ENCODE measurements at regions not wholly inside any gene's neighbourhood (a gene's known extent, or its start where the extent isn't known, plus 50 kb on each side); places are given as distances from the start of the nearest gene placed in this dataset.

DNA sequence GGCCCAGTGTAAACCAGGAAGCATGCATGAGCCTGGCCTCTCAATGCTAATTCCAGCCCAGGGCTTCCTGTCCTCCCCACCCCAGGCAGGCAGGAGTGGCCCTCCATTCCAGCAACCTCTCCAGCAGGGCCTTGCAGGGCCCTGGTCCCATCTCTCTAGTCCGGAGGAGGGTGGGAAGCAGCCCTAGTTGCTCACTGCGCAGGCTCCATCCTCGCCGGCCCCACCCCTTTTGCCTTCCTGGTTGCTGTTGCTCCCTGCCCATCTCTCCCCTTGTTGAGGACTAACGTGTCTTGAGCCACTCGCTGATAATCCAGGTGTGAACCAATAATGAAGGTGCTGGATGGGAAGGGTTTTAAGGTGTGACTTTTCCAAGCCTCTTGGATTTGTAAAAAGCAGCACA lies 161.2 kb upstream of the BCOR start:
- H3K9me3 Mint-ChIP-seq: no peaks in the 10 kb centered on the region
- no peak for DNase-seq (ENCODE audit: extremely low spot score, unreplicated experiment)
- H3K4me1 Mint-ChIP-seq (ENCODE audit: unreplicated experiment): no peaks in the 10 kb centered on the region
- no peaks in the 10 kb centered on the region for H3K27me3 Mint-ChIP-seq
- no peaks in the 10 kb centered on the region for H3K36me3 Mint-ChIP-seq
- TF ChIP-seq, protein P1, sequence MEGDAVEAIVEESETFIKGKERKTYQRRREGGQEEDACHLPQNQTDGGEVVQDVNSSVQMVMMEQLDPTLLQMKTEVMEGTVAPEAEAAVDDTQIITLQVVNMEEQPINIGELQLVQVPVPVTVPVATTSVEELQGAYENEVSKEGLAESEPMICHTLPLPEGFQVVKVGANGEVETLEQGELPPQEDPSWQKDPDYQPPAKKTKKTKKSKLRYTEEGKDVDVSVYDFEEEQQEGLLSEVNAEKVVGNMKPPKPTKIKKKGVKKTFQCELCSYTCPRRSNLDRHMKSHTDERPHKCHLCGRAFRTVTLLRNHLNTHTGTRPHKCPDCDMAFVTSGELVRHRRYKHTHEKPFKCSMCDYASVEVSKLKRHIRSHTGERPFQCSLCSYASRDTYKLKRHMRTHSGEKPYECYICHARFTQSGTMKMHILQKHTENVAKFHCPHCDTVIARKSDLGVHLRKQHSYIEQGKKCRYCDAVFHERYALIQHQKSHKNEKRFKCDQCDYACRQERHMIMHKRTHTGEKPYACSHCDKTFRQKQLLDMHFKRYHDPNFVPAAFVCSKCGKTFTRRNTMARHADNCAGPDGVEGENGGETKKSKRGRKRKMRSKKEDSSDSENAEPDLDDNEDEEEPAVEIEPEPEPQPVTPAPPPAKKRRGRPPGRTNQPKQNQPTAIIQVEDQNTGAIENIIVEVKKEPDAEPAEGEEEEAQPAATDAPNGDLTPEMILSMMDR (conservative IDR thresholded peaks at IDR 0.05): no peak
- no peak overlapping the region for H3K4me3 Mint-ChIP-seq
- H3K27ac Mint-ChIP-seq: no peak overlapping the region

DNA sequence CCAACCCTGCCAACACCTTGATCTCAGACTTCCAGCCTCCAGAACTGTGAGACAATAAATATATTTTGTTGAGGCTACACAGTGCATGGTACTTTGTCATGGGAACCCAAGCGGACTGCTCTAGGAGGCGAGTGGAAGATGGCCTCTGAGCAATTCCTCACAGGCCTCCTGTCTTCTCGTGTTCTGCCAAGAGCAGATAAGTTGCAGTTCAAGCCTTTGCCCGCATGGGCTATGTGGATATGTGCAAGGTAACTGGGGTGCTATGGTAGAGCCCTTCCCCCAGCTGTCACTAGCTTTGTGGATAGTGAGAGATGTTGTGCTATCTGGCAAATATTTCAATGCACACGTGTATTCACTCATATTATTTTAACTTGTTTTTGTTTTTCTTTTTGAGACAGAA lies 156.0 kb upstream of the BCOR start:
- no peaks in the 10 kb centered on the region for H3K27me3 Mint-ChIP-seq
- H3K9me3 Mint-ChIP-seq: peaks cover 5% of the 10 kb centered on the region
- H3K4me1 Mint-ChIP-seq (ENCODE audit: unreplicated experiment): no peaks in the 10 kb centered on the region
- no peak overlapping the region for H3K4me3 Mint-ChIP-seq
- TF ChIP-seq, protein P1 (conservative IDR thresholded peaks at IDR 0.05): no peak
- no peak overlapping the region for H3K27ac Mint-ChIP-seq
- H3K36me3 Mint-ChIP-seq: no peaks in the 10 kb centered on the region
- DNase-seq (ENCODE audit: extremely low spot score, unreplicated experiment): no peak

DNA sequence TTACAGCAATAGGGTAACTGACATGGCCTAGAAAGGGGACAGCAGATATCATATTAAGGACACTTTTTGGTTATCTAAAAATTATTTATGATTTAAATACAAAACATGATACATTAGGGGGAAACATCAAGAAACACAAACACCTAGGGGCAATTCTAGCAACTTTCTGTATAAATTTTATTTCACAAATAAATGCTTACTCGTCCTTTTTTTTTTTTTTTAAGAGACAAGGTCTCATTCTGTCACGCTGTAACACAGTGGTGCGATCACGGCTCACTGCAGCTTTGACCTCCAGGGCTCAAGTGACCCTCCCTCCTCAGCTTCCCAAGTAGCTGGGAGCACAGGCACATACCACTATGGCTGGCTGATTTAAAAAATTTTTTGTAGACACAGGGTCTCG lies 151.8 kb upstream of the BCOR start:
- no peak for DNase-seq (ENCODE audit: extremely low spot score, unreplicated experiment)
- Mint-ChIP-seq H3K36me3 (no peaks in the 10 kb centered on the region), H3K4me1 (ENCODE audit: unreplicated experiment) (peaks cover 16% of the 10 kb centered on the region), H3K27me3 (no peaks in the 10 kb centered on the region), H3K4me3 (no peak overlapping the region), H3K27ac (no peak overlapping the region), H3K9me3 (peaks cover 5% of the 10 kb centered on the region)
- TF ChIP-seq, protein P1 (conservative IDR thresholded peaks at IDR 0.05): no peak

DNA sequence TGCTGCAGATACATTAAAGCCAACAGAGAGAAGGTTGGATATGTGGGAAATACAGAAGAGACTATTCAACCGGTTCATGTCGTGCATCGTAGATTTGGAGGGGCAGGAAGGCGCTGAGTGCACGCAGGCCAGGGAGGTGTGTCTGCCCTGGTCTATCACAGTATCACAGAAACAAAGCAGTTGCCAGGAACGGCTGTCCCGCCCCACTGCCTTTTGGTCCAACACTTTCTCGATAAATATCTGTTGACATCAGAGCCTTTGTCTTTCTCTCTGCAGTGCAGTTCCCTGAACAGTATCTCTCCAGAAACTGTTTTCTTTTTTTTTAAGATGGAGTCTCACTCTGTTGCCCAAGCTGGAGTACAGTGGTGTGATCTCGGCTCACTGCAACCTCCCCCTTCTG lies 151.1 kb upstream of the BCOR start:
- TF ChIP-seq, protein P1 (conservative IDR thresholded peaks at IDR 0.05): no peak
- Mint-ChIP-seq H3K27ac (no peak overlapping the region), H3K36me3 (no peaks in the 10 kb centered on the region), H3K4me1 (ENCODE audit: unreplicated experiment) (peaks cover 19% of the 10 kb centered on the region), H3K27me3 (no peaks in the 10 kb centered on the region), H3K9me3 (peaks cover 5% of the 10 kb centered on the region), H3K4me3 (no peak overlapping the region)
- DNase-seq (ENCODE audit: extremely low spot score, unreplicated experiment): no peak

DNA sequence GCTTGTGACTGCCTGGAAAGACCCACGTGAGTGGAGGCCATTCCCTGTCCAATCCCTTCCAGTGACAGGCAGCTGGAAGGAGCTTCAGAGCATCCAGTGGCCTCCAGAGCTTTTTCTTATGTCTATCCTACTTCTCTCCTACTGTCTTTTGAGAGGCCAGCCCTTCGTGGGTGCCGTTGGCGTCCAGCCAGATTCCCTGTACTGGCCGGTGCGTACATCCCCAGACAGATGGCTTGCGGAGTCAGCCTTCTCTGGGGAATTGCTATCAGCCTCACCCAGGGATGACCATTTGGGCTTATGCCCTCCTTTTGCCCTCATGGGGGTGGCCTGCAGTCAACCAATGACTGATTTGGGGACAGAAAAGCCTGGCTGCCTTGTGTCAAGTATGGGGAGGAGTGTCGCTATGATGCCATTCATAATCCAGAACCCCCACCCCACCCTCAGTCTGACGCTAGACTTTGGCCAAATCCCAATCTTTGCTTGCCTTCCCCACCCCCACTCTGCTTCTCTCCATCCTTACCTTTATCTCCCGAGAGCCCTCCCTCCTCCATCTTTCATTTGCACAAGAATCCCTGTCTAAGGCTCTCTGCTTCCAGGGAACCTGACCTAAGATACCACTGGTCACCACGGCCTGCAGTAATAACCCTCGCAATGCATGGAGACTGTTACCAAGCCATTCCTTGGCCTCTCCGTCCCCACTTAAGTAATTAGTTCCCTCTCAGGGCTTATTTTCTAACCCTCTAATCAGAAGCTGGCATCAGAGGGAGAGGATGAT lies 150.3 kb upstream of the BCOR start:
- Mint-ChIP-seq H3K27me3 (no peaks in the 10 kb centered on the region), H3K4me1 (ENCODE audit: unreplicated experiment) (peaks cover 27% of the 10 kb centered on the region), H3K36me3 (no peaks in the 10 kb centered on the region), H3K9me3 (peaks cover 5% of the 10 kb centered on the region), H3K4me3 (peak overlapping the region; percentile 36), H3K27ac (no peak overlapping the region)
- TF ChIP-seq, protein P1 (conservative IDR thresholded peaks at IDR 0.05): no peak
- no peak for DNase-seq (ENCODE audit: extremely low spot score, unreplicated experiment)
